Neural cell (in vitro differentiated cells): ENCODE measurements at regions not wholly inside any gene's neighbourhood (a gene's known extent, or its start where the extent isn't known, plus 50 kb on each side); places are given as distances from the start of the nearest gene placed in this dataset.

ENCODE experiments used
- H2AFZ ChIP-seq: fragments of 200-600, 300-800 bp; sonication (generic), shearing (Covaris generic); 2 replicates; pipeline ENCODE4 v1.6.0; 2014; ENCODE audit warnings: low read depth, mild to moderate bottlenecking, antibody characterized with exemption, low read length, moderate library complexity
- H3F3A ChIP-seq: fragments of 200-600 bp; shearing (Covaris generic); 2 replicates; pipeline ENCODE4 v1.6.1; 2016; ENCODE audit warnings: mild to moderate bottlenecking, moderate library complexity, mixed read lengths, antibody characterized with exemption, low read length; ENCODE audit not compliant: insufficient read depth, poor library complexity, severe bottlenecking
- H3K27ac ChIP-seq: fragments of 200-600, 300-800 bp; sonication (generic), shearing (Covaris generic); 2 replicates; pipeline ENCODE4 v1.5.1; 2014; ENCODE audit warnings: mild to moderate bottlenecking, low read length, moderate library complexity
- H3K27me3 ChIP-seq: fragments of 300-800, 200-600 bp; sonication (generic), shearing (Covaris generic); 2 replicates; pipeline ENCODE4 v1.6.0; 2014; ENCODE audit warnings: mild to moderate bottlenecking, low read depth, low read length, moderate library complexity; ENCODE audit not compliant: insufficient read depth
- H3K36me3 ChIP-seq: fragments of 300-800, 200-600 bp; sonication (generic), shearing (Covaris generic); 2 replicates; pipeline ENCODE4 v1.5.1; 2014; ENCODE audit warnings: mild to moderate bottlenecking, antibody characterized with exemption, low read length, moderate library complexity; ENCODE audit not compliant: insufficient read depth
- H3K4me2 ChIP-seq: fragments of 300-800, 200-600 bp; sonication (generic), shearing (Covaris generic); 2 replicates; pipeline ENCODE4 v1.6.0; 2014; ENCODE audit warnings: mild to moderate bottlenecking, low read length
- H3K4me3 ChIP-seq: fragments of 300-800, 200-600 bp; sonication (generic), shearing (Covaris generic); 2 replicates; pipeline ENCODE4 v1.5.1; 2014; ENCODE audit warnings: mild to moderate bottlenecking, low read length, moderate library complexity
- H3K79me2 ChIP-seq: fragments of 200-600 bp; shearing (Covaris generic); replicated peaks from 2 replicates; pipeline ENCODE4 v1.6.0; 2014; ENCODE audit warnings: mild to moderate bottlenecking, low read length, moderate library complexity; ENCODE audit not compliant: insufficient read depth
- H3K9ac ChIP-seq: fragments of 300-800, 200-600 bp; sonication (generic), shearing (Covaris generic); 2 replicates; pipeline ENCODE4 v1.6.1; 2016; ENCODE audit warnings: mild to moderate bottlenecking, low read length, mixed read lengths
- H3K9me2 ChIP-seq: fragments of 200-600 bp; shearing (Covaris generic); 2 replicates; pipeline ENCODE4 v1.6.1; 2016; ENCODE audit warnings: mild to moderate bottlenecking, low read length, mixed read lengths; ENCODE audit not compliant: insufficient read depth
- H3K9me3 ChIP-seq: fragments of 200-600, 300-800 bp; sonication (generic), shearing (Covaris generic); 2 replicates; pipeline ENCODE4 v1.6.1; 2016; ENCODE audit warnings: mild to moderate bottlenecking, mixed run types, low read length, moderate library complexity, mixed read lengths
- H4K20me1 ChIP-seq: fragments of 200-600 bp; shearing (Covaris generic); 2 replicates; pipeline ENCODE4 v1.6.1; 2016; ENCODE audit warnings: mild to moderate bottlenecking, mixed run types; ENCODE audit not compliant: insufficient read depth
- CTCF ChIP-seq: fragments of 450-650 bp; IDR thresholded peaks from 2 replicates; pipeline ENCODE4 v1.5.1; 2014; ENCODE audit warnings: antibody characterized with exemption, mild to moderate bottlenecking, moderate library complexity; ENCODE audit not compliant: poor library complexity, severe bottlenecking
- EP300 ChIP-seq: fragments of 450-650 bp; conservative IDR thresholded peaks from 2 replicates; pipeline ENCODE4 v1.6.1; 2014; ENCODE audit warnings: antibody characterized with exemption, mild to moderate bottlenecking, moderate library complexity; ENCODE audit not compliant: poor library complexity, severe bottlenecking
- EZH2 ChIP-seq: fragments of 200-600, 300-800 bp; shearing (Covaris generic), sonication (generic); IDR thresholded peaks from 2 replicates; pipeline ENCODE4 v1.6.1; 2014; ENCODE audit warnings: antibody characterized with exemption, low read length, borderline replicate concordance, mild to moderate bottlenecking; ENCODE audit not compliant: insufficient read depth, poor library complexity, severe bottlenecking
- MXI1 ChIP-seq: fragments of 450-650 bp; conservative IDR thresholded peaks from 2 replicates; pipeline ENCODE4 v1.6.1; 2014; ENCODE audit warnings: antibody characterized with exemption, mild to moderate bottlenecking; ENCODE audit not compliant: poor library complexity, severe bottlenecking
- POLR2AphosphoS5 ChIP-seq: IDR thresholded peaks from 2 replicates; pipeline ENCODE4 v1.6.1; 2012
- RAD21 ChIP-seq: fragments of 450-650 bp; conservative IDR thresholded peaks from 2 replicates; pipeline ENCODE4 v1.6.1; 2014; ENCODE audit warnings: antibody characterized with exemption, mild to moderate bottlenecking, moderate library complexity
- REST ChIP-seq: IDR thresholded peaks from 2 replicates; pipeline ENCODE4 v1.6.1; 2012; ENCODE audit warnings: borderline replicate concordance
- SMC3 ChIP-seq: fragments of 450-650 bp; conservative IDR thresholded peaks from 2 replicates; pipeline ENCODE4 v1.6.1; 2014; ENCODE audit warnings: antibody characterized with exemption, mild to moderate bottlenecking, moderate library complexity; ENCODE audit not compliant: poor library complexity
- TAF1 ChIP-seq: IDR thresholded peaks from 2 replicates; pipeline ENCODE4 v1.6.1; 2012; ENCODE audit warnings: low read depth

GRCh38 chr6:158876886-158877285 is 57.7 kb upstream of the EZR start:
- H3K4me2 ChIP-seq: no peak overlapping the region
- no peaks in the 10 kb centered on the region for H3F3A ChIP-seq
- no peak overlapping the region for H3K4me3 ChIP-seq
- no peak overlapping the region for H3K9ac ChIP-seq
- no peaks in the 10 kb centered on the region for H3K36me3 ChIP-seq
- H4K20me1 ChIP-seq: no peaks in the 10 kb centered on the region
- TF ChIP-seq POLR2AphosphoS5: no peak
- TF ChIP-seq RAD21: no peak
- TF ChIP-seq TAF1: no peak
- TF ChIP-seq EP300: no peak
- no peak for TF ChIP-seq CTCF
- TF ChIP-seq SMC3: no peak
- no peak for TF ChIP-seq REST
- no peak for TF ChIP-seq MXI1
- TF ChIP-seq EZH2: no peak
- H3K9me3 ChIP-seq: peaks cover 4% of the 10 kb centered on the region
- no peaks in the 10 kb centered on the region for H3K79me2 ChIP-seq
- no peak overlapping the region for H3K27ac ChIP-seq
- H3K9me2 ChIP-seq: no peaks in the 10 kb centered on the region
- H2AFZ ChIP-seq: no peak overlapping the region
- no peaks in the 10 kb centered on the region for H3K27me3 ChIP-seq

- no peaks in the 10 kb centered on the region for H3K9me2 ChIP-seq
- H3K79me2 ChIP-seq: no peaks in the 10 kb centered on the region
- no peak overlapping the region for H3K9ac ChIP-seq
- H3K27me3 ChIP-seq: peaks cover 3% of the 10 kb centered on the region
- H3K4me3 ChIP-seq: no peak overlapping the region
- no peak overlapping the region for H3K4me2 ChIP-seq
- H3K27ac ChIP-seq: no peak overlapping the region
- H4K20me1 ChIP-seq: no peaks in the 10 kb centered on the region
- no peaks in the 10 kb centered on the region for H3F3A ChIP-seq
- H2AFZ ChIP-seq: no peak overlapping the region
- no peaks in the 10 kb centered on the region for H3K9me3 ChIP-seq
- H3K36me3 ChIP-seq: no peaks in the 10 kb centered on the region
- no peak for TF ChIP-seq REST
These were observed 51.4 kb upstream of the EZR start for GRCh38 chr6:158870649-158870957.
